ENCODE measurements at regions not wholly inside any gene's neighbourhood (a gene's known extent, or its start where the extent isn't known, plus 50 kb on each side); places are given as distances from the start of the nearest gene placed in this dataset.
A peak's percentile ranks its signal among the peaks of the same experiment; 100 is the strongest.
"Not testable (repeated sequence)": the region's sequence is repeated elsewhere in the genome, so short reads cannot be mapped to it uniquely, and the experiment has no call there.

- no peak for DNase-seq
Measured at GRCh38 chr5:86981898-86982297, 285.8 kb upstream of the RASA1 start.

- no peak for DNase-seq
Measured at GRCh38 chr5:86983208-86983607, 284.5 kb upstream of the RASA1 start.

- no peak for DNase-seq
Measured at GRCh38 chr5:86986837-86987236, 280.8 kb upstream of the RASA1 start.

- DNase-seq = peak; percentile 73
Measured at GRCh38 chr5:86997516-86997915, 270.2 kb upstream of the RASA1 start.

- no peak for DNase-seq
Measured at GRCh38 chr5:86999951-87000350, 267.7 kb upstream of the RASA1 start.

- no peak for DNase-seq
Measured at GRCh38 chr5:87002485-87002884, 265.2 kb upstream of the RASA1 start.

GRCh38 chr5:87004101-87004500, 263.6 kb upstream of the RASA1 start:
- DNase-seq = no peak

- no peak for DNase-seq
Measured at GRCh38 chr5:87007737-87008136, 259.9 kb upstream of the RASA1 start.

- DNase-seq = no peak
Measured at GRCh38 chr5:87008751-87009560, 258.7 kb upstream of the RASA1 start.

- no peak for DNase-seq
Measured at GRCh38 chr5:87010736-87011135, 256.9 kb upstream of the RASA1 start.

GRCh38 chr5:87015901-87016300, 251.8 kb upstream of the RASA1 start:
- no peak for DNase-seq

- peak; percentile 77 for DNase-seq
Measured at GRCh38 chr5:87020099-87020934, 247.4 kb upstream of the RASA1 start.

- DNase-seq = no peak
Measured at GRCh38 chr5:87022415-87022814, 245.3 kb upstream of the RASA1 start.

GRCh38 chr5:87027570-87027969, 240.1 kb upstream of the RASA1 start:
- no peak for DNase-seq

- peak; percentile 83 for DNase-seq
Measured at GRCh38 chr5:87029951-87030350, 237.7 kb upstream of the RASA1 start.

GRCh38 chr5:87030699-87031098, 237.0 kb upstream of the RASA1 start:
- DNase-seq = no peak

GRCh38 chr5:87034557-87034956, 233.1 kb upstream of the RASA1 start:
- no peak for DNase-seq

- no peak for DNase-seq
Measured at GRCh38 chr5:87042554-87042953, 225.1 kb upstream of the RASA1 start.

- no peak for DNase-seq
Measured at GRCh38 chr5:87048156-87048555, 219.5 kb upstream of the RASA1 start.

- DNase-seq = not testable (repeated sequence)
Measured at GRCh38 chr5:87049012-87049411, 218.7 kb upstream of the RASA1 start.

GRCh38 chr5:87051502-87052113, 216.1 kb upstream of the RASA1 start:
- no peak for DNase-seq

GRCh38 chr5:87053146-87053545, 214.5 kb upstream of the RASA1 start:
- DNase-seq = no peak

- DNase-seq = no peak
Measured at GRCh38 chr5:87054821-87055220, 212.9 kb upstream of the RASA1 start.

- DNase-seq = no peak
Measured at GRCh38 chr5:87061046-87061445, 206.6 kb upstream of the RASA1 start.

Measured in islet precursor cell (in vitro differentiated cells).